ENCODE measurements at regions not wholly inside any gene's neighbourhood (a gene's known extent, or its start where the extent isn't known, plus 50 kb on each side); places are given as distances from the start of the nearest gene placed in this dataset.
A peak's percentile ranks its signal among the peaks of the same experiment; 100 is the strongest.

DNA sequence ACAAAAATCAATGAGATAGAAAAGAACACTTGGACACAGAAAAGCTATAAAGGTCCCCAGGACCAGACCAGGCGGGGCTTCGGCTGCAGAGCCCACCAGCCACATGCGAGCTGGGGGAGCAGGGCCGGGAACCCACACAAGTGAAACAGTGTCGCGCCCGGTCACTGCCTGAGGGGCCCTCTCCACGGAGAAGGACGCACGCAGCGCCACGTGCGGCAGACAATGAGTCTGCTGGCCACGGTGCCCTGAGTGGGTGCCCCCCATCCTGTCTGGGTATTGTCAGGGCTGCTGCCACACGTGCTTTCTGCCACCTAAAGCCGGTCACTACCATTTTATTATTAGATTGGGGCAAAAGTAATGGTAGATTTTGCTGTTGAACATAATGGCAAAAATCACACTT lies 207.9 kb upstream of the HDAC4 start:
- no peak for DNase-seq

DNA sequence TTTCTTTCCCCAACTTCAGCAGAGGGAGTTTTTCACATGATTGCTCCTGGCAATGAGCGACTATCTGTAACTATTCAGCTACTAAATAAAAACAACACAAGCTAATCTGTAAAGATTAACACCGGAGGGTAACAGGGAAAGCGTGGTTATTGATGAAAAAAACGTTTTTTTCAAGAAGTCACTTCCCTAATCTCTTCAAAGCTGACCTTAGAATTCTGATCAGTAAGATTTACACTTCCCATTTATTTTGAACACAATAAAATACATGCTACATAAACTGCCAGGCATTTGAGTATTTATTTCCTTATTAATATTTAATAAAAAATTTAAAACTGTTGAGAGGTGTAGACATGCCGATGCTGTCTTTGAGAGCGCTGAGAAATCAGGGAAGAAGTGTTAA lies 207.4 kb upstream of the HDAC4 start:
- no peak for DNase-seq

DNA sequence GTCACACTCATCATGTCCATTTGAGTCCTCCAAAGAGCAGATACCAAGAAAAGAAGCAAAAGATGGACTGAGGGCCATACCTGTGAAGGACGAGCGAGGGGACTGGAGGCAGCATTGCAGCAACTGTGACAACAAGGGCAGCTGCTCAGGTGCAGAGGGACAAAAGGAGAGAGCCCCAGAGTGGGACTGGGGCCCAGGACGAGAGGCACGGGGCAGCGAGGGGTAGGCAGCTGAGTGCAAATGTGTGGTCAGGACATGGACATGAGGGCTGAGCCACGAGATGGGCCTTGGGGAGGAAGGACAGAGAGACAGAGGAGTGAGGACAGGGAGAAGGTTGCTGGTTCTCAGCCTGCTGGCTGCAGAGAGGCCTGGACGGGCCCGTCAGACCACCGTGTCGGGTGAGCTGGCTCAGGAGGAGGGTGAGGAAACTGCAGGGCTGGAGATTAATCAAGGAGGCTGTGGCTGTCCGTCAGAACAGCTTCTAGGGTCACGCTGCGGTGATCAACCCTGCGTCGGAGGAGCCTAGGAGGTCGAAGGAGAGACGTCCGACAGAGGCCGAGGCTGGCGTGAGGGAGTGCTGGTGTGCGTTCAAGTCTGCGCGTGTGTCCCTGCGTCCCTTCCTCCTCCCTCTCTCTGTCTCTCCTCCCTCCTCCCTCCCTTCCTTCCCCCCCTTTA lies 206.8 kb upstream of the HDAC4 start:
- DNase-seq = no peak

DNA sequence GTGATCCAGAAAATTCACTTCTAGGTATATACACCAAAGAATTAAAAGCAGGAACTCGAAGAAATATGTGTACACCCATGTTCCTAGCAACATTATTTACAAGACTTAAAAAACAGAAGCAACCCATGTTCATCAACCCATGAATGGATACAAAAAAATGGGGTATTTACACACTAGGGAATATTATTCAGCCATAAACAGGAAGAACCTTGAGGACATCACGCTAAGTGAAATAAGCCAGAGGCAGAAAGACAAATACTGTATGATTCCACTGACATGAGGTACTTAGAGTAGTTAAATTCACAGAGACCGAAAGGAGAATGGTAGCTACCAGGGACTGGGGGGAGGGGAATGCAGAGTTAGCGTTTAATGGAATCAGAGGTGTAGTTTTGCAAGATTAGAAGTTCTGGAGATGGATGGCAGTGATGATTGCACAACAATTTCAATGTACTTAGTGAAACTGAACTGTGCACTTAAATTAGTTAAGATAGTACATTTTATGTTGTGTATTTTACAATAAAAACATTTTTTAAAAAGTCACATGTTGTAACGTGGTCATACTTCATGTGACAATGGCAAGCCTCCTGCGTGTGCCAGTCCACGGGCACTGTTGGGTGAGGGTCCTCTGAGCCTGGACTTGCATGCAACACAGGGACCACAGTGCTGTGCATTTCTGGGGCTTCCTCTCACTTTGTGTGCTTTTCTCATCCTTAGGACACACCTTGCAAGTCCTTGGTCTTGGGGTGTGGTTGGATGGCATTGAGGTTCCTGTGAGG lies 206.1 kb upstream of the HDAC4 start:
- DNase-seq = no peak

DNA sequence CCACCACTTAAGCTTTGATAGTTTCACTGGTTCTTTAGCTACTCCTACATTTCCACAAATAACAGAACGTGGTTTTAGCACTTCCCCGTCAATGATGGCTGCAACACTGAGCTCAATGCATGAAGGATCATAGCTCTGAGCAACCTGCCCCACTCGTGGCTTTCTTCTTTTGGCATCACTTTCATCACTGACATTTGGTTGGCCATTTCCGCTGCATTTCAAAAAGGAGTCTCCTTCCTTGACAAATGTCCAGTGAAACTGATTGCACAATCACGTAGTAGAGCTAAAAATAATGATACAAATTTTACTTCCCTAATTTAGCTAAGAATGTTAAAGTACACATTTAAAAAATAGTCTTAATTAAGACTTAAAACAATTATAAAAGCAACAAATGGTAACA lies 205.2 kb upstream of the HDAC4 start:
- DNase-seq = no peak

DNA sequence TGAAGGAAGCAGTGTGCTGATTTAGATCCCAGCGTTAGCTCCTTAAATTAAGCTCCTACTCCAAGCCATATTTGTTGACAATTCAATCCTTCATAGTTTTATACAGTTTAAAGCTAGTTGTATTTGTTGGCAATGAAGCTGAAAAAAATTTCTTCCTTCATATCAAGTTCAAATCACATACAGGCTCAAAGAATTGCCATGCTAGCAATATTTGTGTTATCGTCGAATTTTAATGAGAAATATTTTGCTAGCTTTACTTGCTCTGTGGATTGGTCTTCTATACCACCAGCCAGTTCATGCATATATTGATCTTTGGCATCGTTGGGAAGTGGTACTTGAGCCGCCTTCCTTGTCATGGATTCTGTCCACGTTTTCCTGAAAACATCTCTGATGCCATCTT lies 204.6 kb upstream of the HDAC4 start:
- no peak for DNase-seq

DNA sequence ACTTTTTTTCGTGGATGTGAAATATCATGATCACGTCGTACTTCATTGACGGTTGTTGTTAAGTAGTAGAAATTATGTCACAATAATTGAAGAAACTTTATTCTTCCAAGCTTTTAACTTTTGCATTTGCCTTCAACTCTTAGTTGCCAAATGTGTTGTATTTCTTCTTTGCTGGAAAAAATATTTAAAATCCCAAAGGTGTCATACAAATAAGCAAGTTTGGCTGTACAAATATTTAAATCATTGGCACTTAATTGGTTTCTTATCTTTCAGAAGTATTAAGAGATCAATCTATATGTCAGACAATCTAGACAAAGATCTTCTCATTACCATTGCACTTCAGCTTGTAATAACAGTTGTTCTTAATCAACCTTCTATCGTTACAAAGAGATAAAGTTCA lies 204.0 kb upstream of the HDAC4 start:
- DNase-seq = no peak

DNA sequence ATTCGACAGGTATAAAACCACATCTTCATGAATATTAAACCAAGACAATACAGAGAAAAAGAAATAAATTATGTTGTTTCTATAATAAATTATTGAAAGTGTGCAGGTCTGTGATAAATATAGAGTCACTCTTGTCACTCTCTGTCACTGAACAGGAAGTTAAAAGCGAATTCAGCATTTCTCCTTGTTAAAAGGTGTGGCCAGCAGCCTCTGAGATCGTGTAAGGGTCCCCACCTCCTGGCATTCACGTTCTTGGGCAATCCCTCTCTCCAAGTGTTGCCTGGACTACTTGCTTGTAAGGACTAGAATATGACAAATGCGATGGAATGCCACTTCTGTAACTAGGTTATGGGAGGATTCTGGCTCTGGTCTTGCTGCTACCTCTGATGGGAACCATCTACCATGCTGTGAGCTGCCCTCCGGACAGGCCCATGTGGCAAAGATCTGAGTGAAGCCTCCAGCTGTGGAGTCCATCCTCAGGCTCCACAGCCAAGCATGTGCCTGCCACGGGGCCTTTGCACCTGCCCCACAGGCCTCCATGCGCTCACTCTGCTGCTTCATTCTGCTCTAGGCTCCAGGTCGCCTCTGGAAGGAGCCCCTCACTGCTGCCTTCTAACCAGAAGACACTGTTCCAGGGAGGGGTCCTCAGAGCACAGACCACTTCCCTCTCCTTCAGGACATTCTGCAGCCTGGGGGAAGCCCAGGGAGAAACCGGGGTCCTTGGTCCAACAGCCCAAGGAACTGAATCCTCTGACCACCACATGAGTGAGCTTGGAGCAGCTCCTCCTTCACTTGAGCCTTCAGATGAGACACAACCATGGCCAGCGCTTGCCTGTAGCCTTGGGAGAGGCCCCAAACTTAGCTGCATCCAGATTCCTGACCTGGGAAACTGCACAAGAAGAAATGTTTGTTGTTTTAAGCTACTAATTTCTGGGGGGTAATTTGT lies 202.9 kb upstream of the HDAC4 start:
- DNase-seq = peak; percentile 67

DNA sequence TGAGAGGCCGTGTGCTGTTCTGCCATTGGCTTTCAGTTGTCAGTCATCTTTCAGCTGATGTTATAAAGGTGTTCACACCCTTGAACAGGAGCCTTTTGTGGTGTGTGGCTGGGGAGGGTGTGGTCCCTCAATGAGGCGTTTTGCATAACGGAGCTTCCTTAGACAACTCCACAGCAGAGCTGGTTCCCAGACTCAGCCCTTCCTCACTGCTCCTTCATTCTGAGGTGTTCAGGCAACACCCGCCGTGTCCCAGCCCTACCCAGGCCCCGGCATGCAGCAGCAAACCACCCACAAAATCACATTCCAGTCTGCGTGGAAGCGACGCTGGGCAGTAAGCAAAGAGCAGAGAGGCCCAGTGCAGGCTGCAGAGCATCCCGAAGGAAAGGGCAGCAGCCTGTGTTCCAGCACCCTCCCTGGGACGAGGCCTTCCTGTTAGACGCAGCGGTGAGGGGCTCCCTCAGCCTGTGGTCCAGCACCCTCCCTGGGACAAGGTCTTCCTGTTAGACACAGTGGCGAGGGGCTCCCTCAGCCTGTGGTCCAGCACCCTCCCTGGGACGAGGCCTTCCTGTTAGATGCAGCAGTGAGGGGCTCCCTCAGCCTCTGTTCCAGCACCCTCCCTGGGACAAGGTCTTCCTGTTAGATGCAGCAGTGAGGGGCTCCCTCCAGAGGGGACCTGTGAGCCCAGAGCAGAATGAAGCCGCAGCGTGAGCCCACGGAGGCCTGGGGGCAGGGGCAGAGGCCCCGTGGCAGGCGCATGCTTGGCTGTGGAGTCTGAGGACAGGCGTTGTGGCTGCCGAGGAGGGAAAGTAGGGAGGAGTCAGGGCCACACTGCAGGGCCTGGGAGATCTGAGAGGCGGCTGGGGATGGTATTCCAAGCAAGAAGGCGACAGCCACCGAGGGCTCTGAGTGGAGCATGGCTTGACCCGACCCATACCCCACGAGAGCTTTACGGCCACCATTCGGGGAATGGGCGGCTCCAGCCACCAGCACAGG lies 201.8 kb upstream of the HDAC4 start:
- DNase-seq = peak; percentile 44

DNA sequence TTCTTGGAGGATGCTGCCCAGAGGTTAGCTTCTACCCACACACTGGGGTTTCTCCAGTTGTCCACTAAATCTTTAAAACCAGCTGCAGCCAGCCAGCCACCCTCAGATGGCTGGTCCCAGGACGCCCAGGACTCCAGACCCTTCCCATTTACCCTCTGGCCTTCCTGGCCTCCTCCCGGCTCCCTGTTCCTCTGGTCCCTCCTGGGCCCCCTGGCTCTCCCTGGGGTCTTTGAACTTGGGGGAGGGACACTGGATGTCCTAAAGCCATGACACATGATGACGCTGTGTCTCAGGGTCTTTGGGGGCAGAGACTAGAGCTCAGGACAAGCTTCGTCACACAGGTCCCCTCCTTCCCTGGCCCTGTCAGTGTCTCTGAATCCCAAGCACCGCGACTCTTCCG lies 201.1 kb upstream of the HDAC4 start:
- no peak for DNase-seq

DNA sequence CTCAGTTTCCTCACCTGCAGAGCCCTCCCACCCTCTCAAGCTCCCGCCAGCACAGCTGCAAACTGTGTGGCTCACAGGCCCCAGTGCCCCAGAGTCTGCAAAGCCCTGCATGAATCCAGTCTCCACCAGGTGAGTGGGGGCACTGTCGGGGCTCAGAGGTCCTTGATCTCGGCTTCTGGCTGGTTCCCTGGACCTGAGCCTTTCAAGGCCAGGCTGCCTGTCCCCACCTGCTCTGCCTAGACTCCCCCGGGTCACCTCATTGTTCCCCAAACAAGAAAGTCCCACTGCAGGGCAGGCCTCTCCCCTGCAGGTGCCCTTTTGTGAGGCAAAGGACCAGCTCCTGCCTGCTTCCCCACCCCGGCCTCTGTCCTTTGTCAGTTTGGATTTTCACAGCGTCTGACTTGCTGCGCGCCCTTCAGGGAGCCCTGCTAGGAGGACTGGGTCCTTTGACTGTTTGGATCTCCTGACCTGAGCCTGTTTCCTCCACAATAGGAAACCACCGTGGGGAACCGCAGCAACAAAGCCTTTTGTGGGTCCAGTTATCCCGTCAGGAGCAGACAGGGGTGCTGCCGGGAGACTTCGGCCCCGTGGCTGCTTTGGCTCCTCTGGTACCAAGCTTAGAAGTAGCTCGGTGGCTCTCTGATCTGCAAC lies 200.5 kb upstream of the HDAC4 start:
- DNase-seq = no peak

DNA sequence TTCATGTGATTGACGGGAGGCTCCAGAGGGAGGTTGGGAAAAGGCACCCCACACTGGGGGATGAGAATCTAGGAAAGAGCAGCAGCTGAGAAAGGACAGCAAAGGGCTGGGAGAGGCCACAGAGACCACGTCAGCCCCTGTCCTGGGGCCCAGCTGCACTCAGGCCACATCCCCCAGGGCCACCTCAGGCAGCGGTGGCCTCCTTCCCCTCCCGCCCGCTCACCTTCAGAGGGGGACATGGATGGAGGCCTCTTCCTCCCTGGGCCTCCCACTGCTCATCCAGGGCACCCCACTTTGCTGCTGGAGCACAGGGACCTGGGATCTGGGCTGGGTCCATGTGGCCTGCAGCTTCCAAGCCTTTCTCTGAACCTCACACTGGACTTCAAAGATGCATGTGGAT lies 199.8 kb upstream of the HDAC4 start:
- no peak for DNase-seq

DNA sequence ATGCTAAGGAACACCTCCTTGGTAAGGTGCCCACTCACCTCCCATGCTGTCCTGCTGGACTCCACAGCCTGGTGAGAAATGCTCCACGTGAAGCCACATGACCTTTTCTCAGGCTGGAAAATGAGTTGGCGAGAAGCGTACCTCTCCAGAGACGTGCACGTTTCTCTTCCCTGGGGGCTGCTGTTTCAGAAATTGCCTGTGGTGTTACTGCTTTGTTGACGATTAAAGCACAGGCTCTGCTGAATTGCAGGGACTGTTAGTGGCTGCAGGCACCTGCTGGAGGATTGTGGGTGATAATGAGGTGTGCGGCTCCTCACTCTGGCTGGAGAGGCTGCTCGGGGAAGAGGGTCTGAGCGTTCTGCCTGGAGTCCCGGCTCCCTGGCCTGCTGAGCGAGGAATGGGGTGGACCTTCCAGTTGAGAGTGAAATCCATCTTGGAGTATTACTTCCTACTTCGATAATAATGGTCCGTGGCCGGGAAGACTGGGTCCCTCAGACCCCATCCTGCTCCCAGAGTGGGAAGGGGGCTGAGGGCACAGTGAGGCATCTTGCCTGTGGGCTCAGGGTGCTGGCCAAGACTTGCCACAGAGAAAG lies 199.3 kb upstream of the HDAC4 start:
- no peak for DNase-seq

DNA sequence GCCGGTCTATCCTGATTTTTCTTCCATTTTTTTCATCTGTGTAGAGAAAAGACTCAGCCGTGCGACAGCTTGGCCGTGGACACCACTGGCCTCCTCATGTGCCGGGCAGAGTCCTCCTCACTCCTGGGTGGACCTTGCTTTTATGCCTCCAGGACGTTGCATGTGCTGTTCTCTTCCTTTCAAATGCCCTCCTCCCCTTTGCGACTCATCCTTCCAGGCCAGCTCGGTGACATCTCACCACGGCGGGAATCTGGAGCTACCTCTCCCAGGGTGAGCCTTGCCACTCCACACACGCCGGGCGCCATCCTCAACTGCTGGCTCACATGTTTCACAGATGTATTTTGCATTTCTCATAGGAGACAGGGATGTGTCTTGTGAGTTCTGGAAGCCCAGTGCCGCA lies 198.5 kb upstream of the HDAC4 start:
- DNase-seq = no peak

DNA sequence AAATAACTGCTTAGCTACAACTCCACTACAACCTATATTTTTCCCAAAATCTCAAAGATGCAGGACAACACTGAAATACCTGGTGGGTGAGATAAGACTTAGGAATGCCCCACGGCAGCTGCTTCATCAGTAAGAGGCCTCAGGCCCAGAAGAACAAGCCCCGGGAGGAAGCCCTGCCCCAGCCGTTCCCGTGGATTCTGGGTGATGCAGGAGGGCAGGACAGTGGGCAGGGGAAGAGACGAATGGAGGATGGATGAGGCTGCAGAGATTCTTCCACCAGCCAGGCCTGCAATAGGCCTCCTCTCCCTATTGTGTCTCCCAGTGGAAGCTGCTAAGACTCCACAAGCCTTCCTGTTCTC lies 197.9 kb upstream of the HDAC4 start:
- DNase-seq = no peak

DNA sequence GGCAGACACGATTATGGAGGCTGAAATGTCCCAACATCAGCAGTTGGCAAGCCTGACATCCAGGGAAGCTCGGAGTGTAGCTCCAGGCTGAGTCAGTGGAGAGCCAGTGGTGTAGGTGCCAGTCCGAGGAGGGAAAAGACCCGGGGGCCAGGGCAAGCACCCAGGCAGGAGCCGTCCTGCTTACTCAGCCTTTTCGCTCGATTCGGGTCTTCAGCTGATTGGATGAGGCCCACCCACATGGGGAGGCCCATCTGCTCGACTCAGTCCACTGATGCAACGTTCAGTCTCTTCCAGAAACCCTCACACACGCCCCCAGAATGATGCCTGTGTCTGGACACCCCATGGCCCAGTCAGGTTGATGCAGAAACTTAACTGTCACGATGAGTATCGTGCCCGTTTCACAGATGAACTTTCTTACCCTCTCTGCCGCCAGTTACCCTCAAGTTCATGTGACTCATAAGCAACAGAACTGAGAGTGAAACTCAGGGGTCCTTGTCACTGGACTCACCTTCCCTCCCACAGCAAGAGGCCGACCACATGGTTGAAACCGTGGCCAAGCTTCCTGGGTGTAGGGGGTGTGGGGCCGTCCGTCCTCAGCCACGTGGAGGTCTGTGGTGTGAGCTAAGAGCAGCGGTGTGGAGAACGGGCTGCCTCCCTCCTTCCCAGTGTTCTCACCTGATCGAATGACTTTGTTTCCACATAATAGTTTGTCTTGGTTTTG lies 197.4 kb upstream of the HDAC4 start:
- no peak for DNase-seq

DNA sequence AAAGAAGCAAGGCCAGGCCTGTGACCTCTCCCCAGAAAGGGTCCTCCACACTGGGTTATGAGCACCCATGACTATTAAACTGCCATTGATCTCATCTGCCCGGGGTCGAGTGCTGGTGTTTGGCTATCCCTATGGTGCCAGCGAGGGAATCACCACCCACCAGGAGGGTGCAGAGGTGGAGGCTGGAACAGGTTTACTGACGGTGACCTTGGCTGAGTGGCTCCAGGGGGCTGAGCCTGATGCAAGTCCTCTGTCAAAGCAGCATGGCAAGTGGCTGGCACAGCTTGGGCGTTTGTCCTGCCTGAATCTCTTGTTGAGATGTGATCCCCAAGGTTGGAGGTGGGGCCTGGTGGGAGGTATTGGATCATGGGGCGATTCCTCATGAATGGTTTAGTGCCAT lies 196.4 kb upstream of the HDAC4 start:
- no peak for DNase-seq

DNA sequence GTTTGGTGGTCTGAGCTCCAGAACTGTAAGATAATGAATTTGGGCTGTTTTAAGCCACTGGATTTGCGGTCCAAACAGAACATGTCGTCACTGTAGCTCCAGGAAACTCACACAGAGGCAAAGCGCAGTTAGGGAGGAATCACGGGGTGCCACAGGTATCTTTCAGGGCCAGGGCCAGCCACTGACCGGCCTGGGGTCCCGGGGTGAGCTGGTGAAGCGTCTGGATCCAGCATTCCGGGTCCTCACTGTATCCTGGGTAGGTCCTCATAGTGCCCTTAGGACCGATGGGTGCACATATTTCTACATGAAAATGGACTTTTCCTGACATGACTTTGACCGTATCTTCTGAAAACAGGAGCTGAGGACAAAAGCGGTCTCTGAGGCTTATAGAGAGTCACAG lies 196.0 kb upstream of the HDAC4 start:
- no peak for DNase-seq

DNA sequence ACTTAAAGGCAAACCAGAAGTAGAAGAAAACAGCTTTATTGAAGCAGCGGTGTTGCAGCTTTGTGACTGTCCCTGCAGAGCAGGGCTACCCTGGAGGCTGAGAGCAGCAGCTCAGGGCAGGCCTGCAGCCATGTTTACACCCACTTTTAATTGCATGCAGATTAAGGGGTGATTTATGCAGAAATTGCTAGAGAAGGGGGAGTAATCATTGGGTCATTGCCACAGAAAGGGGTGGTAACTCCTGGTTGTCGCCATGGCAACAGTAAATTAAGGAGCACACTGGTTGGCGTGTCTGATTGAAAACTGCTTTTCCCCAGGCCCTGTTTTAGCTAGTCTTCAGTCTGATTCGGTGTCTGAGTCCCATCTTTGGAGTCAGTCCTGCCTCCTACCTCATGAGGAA lies 195.4 kb upstream of the HDAC4 start:
- no peak for DNase-seq

DNA sequence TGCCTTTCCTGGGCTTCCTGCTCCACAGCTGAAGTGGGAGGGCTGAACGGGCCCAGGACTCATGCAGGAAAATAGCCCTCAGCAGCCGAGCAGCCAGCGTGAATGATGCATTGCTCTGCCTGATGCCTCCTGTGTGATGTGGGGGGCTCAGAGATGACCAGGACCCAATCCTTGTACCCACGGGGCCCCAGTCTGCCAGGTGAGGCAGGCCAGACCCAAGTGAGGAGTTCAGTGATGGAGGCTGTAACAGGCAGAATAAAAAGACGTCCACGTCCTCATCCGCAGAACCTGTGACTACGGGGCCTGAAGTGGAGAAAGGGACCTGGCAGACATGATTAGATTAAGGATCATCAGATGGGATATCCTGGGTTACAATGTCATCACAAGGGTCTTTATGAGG lies 194.9 kb upstream of the HDAC4 start:
- DNase-seq = no peak
